GM12874 (cell line): ENCODE measurements at regions not wholly inside any gene's neighbourhood (a gene's known extent, or its start where the extent isn't known, plus 50 kb on each side); places are given as distances from the start of the nearest gene placed in this dataset.

Experiments
- TF ChIP-seq, protein P1 (sequence below): IDR thresholded peaks from 2 replicates; pipeline ENCODE4 v1.5.1; 2011; ENCODE audit warnings: low read depth, mild to moderate bottlenecking, control low read depth, low read length, moderate library complexity; ENCODE audit not compliant: insufficient read depth

DNA sequence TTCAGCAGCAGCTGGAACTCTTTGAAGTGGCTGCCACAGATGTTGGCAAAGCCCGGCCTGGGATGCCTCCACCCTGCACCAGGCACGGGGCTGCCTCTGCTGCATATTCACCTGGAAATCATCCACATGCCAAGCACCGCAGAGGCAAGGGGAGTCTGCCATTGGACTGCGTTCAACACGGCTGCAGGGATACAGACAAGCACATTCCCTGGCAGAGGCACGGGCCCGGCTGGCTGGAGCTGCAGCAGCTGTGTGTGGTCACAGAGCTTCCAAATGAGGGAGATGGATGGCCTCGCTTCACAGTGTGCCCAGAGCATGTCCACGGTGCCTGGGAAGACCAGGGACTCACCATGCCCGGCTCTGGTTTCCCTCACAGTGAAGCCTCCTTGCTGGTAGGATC, 1378.9 kb downstream of the TBC1D22A start:
- TF ChIP-seq, protein P1, sequence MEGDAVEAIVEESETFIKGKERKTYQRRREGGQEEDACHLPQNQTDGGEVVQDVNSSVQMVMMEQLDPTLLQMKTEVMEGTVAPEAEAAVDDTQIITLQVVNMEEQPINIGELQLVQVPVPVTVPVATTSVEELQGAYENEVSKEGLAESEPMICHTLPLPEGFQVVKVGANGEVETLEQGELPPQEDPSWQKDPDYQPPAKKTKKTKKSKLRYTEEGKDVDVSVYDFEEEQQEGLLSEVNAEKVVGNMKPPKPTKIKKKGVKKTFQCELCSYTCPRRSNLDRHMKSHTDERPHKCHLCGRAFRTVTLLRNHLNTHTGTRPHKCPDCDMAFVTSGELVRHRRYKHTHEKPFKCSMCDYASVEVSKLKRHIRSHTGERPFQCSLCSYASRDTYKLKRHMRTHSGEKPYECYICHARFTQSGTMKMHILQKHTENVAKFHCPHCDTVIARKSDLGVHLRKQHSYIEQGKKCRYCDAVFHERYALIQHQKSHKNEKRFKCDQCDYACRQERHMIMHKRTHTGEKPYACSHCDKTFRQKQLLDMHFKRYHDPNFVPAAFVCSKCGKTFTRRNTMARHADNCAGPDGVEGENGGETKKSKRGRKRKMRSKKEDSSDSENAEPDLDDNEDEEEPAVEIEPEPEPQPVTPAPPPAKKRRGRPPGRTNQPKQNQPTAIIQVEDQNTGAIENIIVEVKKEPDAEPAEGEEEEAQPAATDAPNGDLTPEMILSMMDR = no peak

DNA sequence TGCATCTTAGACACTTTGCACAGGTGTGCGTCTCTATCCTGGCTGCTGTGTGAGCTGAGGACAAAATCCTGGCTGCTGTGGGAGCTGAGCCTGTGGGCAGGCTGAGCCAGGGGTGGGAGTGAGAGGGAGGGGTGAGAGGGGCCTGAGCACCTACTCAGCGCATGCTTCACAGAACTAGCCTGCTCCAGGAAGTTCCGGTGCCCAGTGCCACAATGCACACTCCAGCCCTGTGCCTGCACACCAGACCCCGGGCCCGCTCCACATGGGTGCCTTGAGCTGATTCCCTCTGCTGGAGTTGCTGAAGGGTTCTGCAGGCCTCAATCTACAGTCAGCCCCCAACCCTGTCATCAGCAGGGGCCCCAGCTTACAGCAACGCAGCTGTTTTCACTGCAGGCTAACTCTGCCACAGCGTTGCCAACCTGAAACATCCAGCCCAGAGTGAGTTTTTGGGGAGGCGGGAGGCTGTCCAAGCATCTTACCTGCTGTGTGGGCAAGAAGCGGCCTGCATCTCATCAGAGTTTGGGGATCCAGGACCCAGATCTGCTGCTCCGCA, 1377.9 kb downstream of the TBC1D22A start:
- TF ChIP-seq, protein P1 = no peak

DNA sequence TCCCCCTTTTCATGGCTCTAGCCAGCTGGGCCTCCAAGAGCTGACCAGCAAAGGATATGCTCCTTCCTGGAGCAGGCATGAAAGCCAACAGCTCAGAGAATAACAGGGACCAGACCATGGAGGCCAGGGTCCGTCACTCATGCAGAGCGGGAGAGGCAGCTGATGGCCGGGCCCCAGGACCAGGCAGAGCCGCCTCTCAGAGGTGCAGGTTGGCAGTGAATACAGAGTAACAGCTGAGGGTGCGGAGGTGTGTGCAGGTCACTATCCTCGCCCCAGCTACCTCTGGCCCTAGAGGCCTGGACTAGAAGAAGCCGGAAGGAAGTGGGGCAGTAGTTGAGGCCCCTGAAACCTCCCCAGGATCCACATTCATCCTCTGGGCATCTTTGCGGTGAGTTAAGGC, 1377.3 kb downstream of the TBC1D22A start:
- TF ChIP-seq, protein P1 = no peak

DNA sequence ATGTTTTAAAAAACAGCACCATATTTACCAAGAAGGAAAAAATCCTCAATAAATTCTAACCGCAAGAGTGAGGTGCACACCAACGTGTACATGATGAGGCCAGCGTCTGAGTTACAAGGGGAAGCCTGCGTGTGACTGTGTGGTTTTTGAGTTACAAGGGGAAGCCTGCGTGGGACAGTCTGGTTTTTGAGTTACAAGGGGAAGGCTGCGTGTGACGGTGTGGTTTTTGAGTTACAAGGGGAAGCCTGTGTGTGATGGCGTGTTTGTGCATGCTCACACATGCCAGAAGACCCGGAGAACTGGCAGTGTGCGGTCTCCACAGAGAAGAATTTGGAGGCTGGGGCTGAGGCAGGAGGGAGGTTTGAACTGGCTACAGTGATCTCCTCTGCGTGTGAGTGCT, 1376.4 kb downstream of the TBC1D22A start:
- TF ChIP-seq, protein P1 = no peak

DNA sequence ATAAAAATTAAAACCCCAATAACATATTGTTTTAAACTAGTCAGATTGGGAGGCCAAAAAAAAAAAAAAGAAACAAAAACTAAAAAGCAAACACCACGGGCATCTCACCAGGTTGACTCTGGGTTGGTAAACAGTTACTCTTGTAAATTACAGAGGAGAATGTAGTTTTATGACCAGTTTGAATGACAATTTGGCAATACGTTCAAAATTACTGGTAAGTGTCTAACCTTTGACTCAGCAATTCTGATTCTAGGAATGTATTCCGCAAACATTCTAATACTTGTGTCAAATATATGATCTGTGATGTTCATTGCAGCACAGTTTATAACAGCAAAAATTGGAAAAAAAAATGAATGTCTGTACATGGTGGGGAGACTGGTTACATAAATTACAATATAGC, 1376.0 kb downstream of the TBC1D22A start:
- TF ChIP-seq, protein P1 = no peak

DNA sequence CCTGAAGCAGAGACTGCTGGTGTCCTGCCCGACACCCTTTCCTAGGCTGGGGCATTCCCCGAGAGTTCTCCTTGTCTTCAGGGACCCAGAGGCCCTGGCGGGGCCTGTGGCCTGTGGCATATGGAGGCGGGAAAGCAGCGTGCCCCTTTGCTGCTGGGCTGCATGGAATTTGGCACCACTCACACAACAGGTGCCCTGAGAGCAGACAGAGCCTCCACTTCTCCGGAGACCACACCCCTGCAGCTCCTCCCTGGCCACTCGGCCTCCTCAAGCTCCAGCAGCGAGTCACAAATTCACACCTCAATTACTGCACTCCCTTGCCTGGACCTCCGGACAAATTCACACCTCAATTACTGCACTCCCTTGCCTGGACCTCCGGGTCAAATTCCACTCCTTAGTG, 1375.2 kb downstream of the TBC1D22A start:
- TF ChIP-seq, protein P1 = no peak

DNA sequence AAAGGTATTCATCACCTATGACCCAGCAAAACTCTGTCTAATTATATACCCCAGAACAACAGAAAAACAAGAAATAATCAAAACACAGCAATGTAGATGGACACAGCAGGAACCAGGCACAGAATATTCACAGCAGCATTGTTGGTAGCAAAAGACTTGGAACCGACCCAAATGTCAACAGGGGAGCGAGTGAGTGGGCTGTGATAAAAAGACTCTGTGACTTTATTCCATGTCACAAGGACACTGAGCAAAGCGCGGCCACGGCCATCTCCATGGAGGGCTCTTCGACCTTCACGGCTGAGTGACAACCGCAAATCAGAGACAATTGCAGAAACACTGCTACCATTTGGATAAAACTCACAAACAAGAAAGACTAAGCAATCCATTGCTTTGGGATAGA, 1373.1 kb downstream of the TBC1D22A start:
- TF ChIP-seq, protein P1 = no peak
